GM23248 (cell line): ENCODE measurements at regions not wholly inside any gene's neighbourhood (a gene's known extent, or its start where the extent isn't known, plus 50 kb on each side); places are given as distances from the start of the nearest gene placed in this dataset.

Source experiments
- EZH2 ChIP-seq: fragments of 200-600 bp; sonication (generic); IDR thresholded peaks from 2 replicates; pipeline ENCODE4 v1.6.1; 2018; ENCODE audit warnings: antibody characterized with exemption, mild to moderate bottlenecking; ENCODE audit not compliant: insufficient read depth, poor library complexity, severe bottlenecking
- EZH2phosphoT487 ChIP-seq: fragments of 200-600 bp; sonication (generic); IDR thresholded peaks from 2 replicates; pipeline ENCODE4 v1.6.1; 2018; ENCODE audit warnings: antibody characterized with exemption, moderate library complexity, mild to moderate bottlenecking, low read depth; ENCODE audit not compliant: insufficient read depth

- no peak for TF ChIP-seq EZH2phosphoT487
- no peak for TF ChIP-seq EZH2
These were observed 134.1 kb downstream of the OLFM1 start for GRCh38 chr9:135221576-135221950.
